ENCODE measurements at regions not wholly inside any gene's neighbourhood (a gene's known extent, or its start where the extent isn't known, plus 50 kb on each side); places are given as distances from the start of the nearest gene placed in this dataset.

- DNase-seq (ENCODE audit: low read depth, low spot score), result no peak
Measured at GRCh38 chr5:18079831-18080230, 445.6 kb downstream of the TAF11L14 start.

GRCh38 chr5:18088020-18088579 lies 453.8 kb downstream of the TAF11L14 start:
- no TSS peak for BruUV-seq (replicated peaks)
- Histone ChIP-seq H3K9me3 (ENCODE audit: control insufficient read depth, insufficient read depth, low read depth, low read length) (no peaks in the 10 kb centered on the region), H3K4me1 (ENCODE audit: control insufficient read depth, insufficient read depth, low read length) (no peaks in the 10 kb centered on the region), H3K36me3 (ENCODE audit: control insufficient read depth, insufficient read depth, low read length) (no peaks in the 10 kb centered on the region), H3K27me3 (ENCODE audit: control insufficient read depth, insufficient read depth, low read length) (no peaks in the 10 kb centered on the region), H3K27ac (ENCODE audit: low read length) (no peak overlapping the region), H3K4me3 (ENCODE audit: low read depth in 2 of 2, low read length in 2 of 2) (no peak overlapping the region)
- ChIA-PET CTCF (no interaction called here), POLR2A (no interaction called here)
- DNase-seq (ENCODE audit: low read depth, low spot score) (no peak), ATAC-seq (no peak)
- TF ChIP-seq REST (IDR thresholded peaks at IDR 0.05; ENCODE audit: insufficient read depth in 1 of 2, low read depth in 2 of 2, low read length in 1 of 2), result no peak
- no peak for TF ChIP-seq CTCF (IDR thresholded peaks at IDR 0.05)
- no peak for TF ChIP-seq POLR2AphosphoS5 (IDR thresholded peaks at IDR 0.05; ENCODE audit: low read depth, low read length)
- TF ChIP-seq SIN3A (IDR thresholded peaks at IDR 0.05; ENCODE audit: borderline replicate concordance, insufficient read depth, low read depth, low read length), result no peak
- TF ChIP-seq TCF7L2 (IDR thresholded peaks at IDR 0.05; ENCODE audit: low read depth, low read length), result no peak
- intact Hi-C loops (cut with micrococcal nuclease; ENCODE audit: unreplicated experiment) (no loop called here), in situ Hi-C loops (cut with HindIII; ENCODE audit: low pct_unique_long_range_greater_than_20kb, low sequenced_read_pairs) (no loop called here)

More at GRCh38 chr5:18079831-18080230, 445.6 kb downstream of the TAF11L14 start:
- H3K27ac ChIP-seq (ENCODE audit: low read length), result no peak overlapping the region
- no peak overlapping the region for H3K4me3 ChIP-seq (ENCODE audit: low read depth in 2 of 2, low read length in 2 of 2)
- ChIA-PET CTCF (no interaction called here), POLR2A (no interaction called here)
- BruUV-seq (replicated peaks), result no TSS peak
- no peak for ATAC-seq
- no peaks in the 10 kb centered on the region for H3K9me3 ChIP-seq (ENCODE audit: control insufficient read depth, insufficient read depth, low read depth, low read length)
- no peaks in the 10 kb centered on the region for H3K36me3 ChIP-seq (ENCODE audit: control insufficient read depth, insufficient read depth, low read length)
- intact Hi-C loops (cut with micrococcal nuclease; ENCODE audit: unreplicated experiment), result no loop called here
- no peak for TF ChIP-seq REST (IDR thresholded peaks at IDR 0.05; ENCODE audit: insufficient read depth in 1 of 2, low read depth in 2 of 2, low read length in 1 of 2)
- no peak for TF ChIP-seq TCF7L2 (IDR thresholded peaks at IDR 0.05; ENCODE audit: low read depth, low read length)
- TF ChIP-seq SIN3A (IDR thresholded peaks at IDR 0.05; ENCODE audit: borderline replicate concordance, insufficient read depth, low read depth, low read length), result no peak
- no peak for TF ChIP-seq POLR2AphosphoS5 (IDR thresholded peaks at IDR 0.05; ENCODE audit: low read depth, low read length)
- TF ChIP-seq CTCF (IDR thresholded peaks at IDR 0.05), result no peak
- in situ Hi-C loops (cut with HindIII; ENCODE audit: low pct_unique_long_range_greater_than_20kb, low sequenced_read_pairs), result no loop called here
- H3K4me1 ChIP-seq (ENCODE audit: control insufficient read depth, insufficient read depth, low read length), result no peaks in the 10 kb centered on the region
- no peaks in the 10 kb centered on the region for H3K27me3 ChIP-seq (ENCODE audit: control insufficient read depth, insufficient read depth, low read length)
